Sigmoid colon (tissue), 6 donors: ENCODE measurements at regions not wholly inside any gene's neighbourhood (a gene's known extent, or its start where the extent isn't known, plus 50 kb on each side); places are given as distances from the start of the nearest gene placed in this dataset.
"Not testable (repeated sequence)": the region's sequence is repeated elsewhere in the genome, so short reads cannot be mapped to it uniquely, and the experiment has no call there.

ENCODE experiments used
- DNase-seq: peaks from one replicate; pipeline ENCODE4 v3.0.0-alpha.2; 2019
- H3K27ac ChIP-seq, 4 donors: fragments of 200-600 bp; sonication (generic); one replicate each; pipeline ENCODE4 v1.5.1; 2016 to 2019; ENCODE audit warnings: mild to moderate bottlenecking in 1 of 4
- H3K27me3 ChIP-seq, 3 donors: fragments of 200-600 bp; sonication (generic); one replicate each; pipeline ENCODE4 v1.5.1; 2019; ENCODE audit warnings: mild to moderate bottlenecking in 1 of 3
- H3K36me3 ChIP-seq, 4 donors: fragments of 200-600 bp; sonication (generic); one replicate each; pipeline ENCODE4 v1.5.1; 2016 to 2019
- H3K4me1 ChIP-seq, 4 donors: fragments of 200-600 bp; sonication (generic); one replicate each; pipeline ENCODE4 v1.5.1; 2017 to 2019
- H3K4me3 ChIP-seq, 4 donors: fragments of 200-600 bp; sonication (generic); one replicate each; pipeline ENCODE4 v1.5.1; 2017 to 2019; ENCODE audit warnings: mild to moderate bottlenecking in 2 of 4, moderate library complexity in 1 of 4
- H3K9me3 ChIP-seq, 4 donors: fragments of 200-600 bp in 3 of 4; sonication (generic) in 3 of 4; one replicate each; pipeline versions ENCODE4 v1.5.1 to v1.6.1; 2013 to 2019
- CTCF ChIP-seq, 4 experiments: fragments of 450-650 bp in 3 of 4; fragments of 200-600 bp in 1 of 4; IDR thresholded peaks; one replicate each; pipeline ENCODE4 v1.5.1; 2016 to 2019; ENCODE audit warnings: antibody characterized with exemption in 4 of 4, mild to moderate bottlenecking in 3 of 4, moderate library complexity in 2 of 4
- EP300 ChIP-seq, 4 donors: sonication (generic); formaldehyde crosslinking; IDR thresholded peaks; one replicate each; pipeline ENCODE4 v1.6.1; 2017; ENCODE audit warnings: antibody characterized with exemption in 4 of 4
- POLR2A ChIP-seq, 2 donors: fragments of 450-650 bp; IDR thresholded peaks; one replicate each; pipeline ENCODE4 v1.6.1; 2016; ENCODE audit warnings: antibody characterized with exemption in 2 of 2, mild to moderate bottlenecking in 2 of 2, moderate library complexity in 2 of 2
- POLR2AphosphoS5 ChIP-seq, 4 donors: sonication (generic); formaldehyde crosslinking; IDR thresholded peaks; one replicate each; pipeline ENCODE4 v1.6.1; 2017; ENCODE audit warnings: antibody characterized with exemption in 4 of 4
- WGBS, 2 donors: extraction: QIAGEN DNeasy Blood & Tissue Kit; methylation state at CpG; one replicate each; pipeline ENCODE4 v1.1.7; 2013; 5-methylcytosine and 5-hydroxymethylcytosine counted together
- intact Hi-C: fragments of 100-400 bp; cut with DNase I; formaldehyde crosslinking; loops from one replicate; pipeline ENCODE4 v1.15.1; 2023
- donor health status: healthy with polysubstance abuse.
- donor health status: healthy.

- H3K27me3 ChIP-seq = no peaks in the 10 kb centered on the region
- WGBS, 2 donors = 89 to 90% methylated on average over 6 of the region's 6 CpGs
- TF ChIP-seq EP300 (IDR thresholded peaks at IDR 0.05) (no peak), POLR2AphosphoS5 (IDR thresholded peaks at IDR 0.05) (no peak), POLR2A (IDR thresholded peaks at IDR 0.05) (no peak), CTCF (IDR thresholded peaks at IDR 0.05) (no peak)
- no peaks in the 10 kb centered on the region for H3K9me3 ChIP-seq
- no peak overlapping the region for H3K4me3 ChIP-seq
- intact Hi-C loops = no loop called here
- H3K4me1 ChIP-seq = peaks cover 0 to 9% (median 0%) of the 10 kb centered on the region in 4 donors
- H3K27ac ChIP-seq = no peak overlapping the region
- no peaks in the 10 kb centered on the region for H3K36me3 ChIP-seq
- no peak for DNase-seq
Observed at GRCh38 chr20:53767206-53767930, 173.7 kb upstream of the ZNF217 start.

- Histone ChIP-seq H3K9me3 (no peaks in the 10 kb centered on the region), H3K27ac (no peak overlapping the region), H3K27me3 (no peaks in the 10 kb centered on the region), H3K36me3 (no peaks in the 10 kb centered on the region), H3K4me3 (no peak overlapping the region), H3K4me1 (peaks cover 0 to 9% (median 0%) of the 10 kb centered on the region in 4 donors)
- TF ChIP-seq CTCF (IDR thresholded peaks at IDR 0.05) (no peak), POLR2AphosphoS5 (IDR thresholded peaks at IDR 0.05) (no peak), POLR2A (IDR thresholded peaks at IDR 0.05) (no peak), EP300 (IDR thresholded peaks at IDR 0.05) (no peak)
- intact Hi-C loops = no loop called here
- DNase-seq = no peak
- 14 to 53% methylated on average over 2 of the region's 2 CpGs for WGBS, 2 donors
Observed at GRCh38 chr20:53764415-53764800, 170.8 kb upstream of the ZNF217 start.

- TF ChIP-seq POLR2AphosphoS5 (IDR thresholded peaks at IDR 0.05) = peak in 1 of 4 donors; percentile 8
- no peak for TF ChIP-seq EP300 (IDR thresholded peaks at IDR 0.05)
- Histone ChIP-seq H3K27ac (no peak overlapping the region), H3K36me3 (no peaks in the 10 kb centered on the region), H3K9me3 (no peaks in the 10 kb centered on the region), H3K4me3 (no peak overlapping the region), H3K4me1 (peaks cover 0 to 9% (median 0%) of the 10 kb centered on the region in 4 donors), H3K27me3 (no peaks in the 10 kb centered on the region)
- 11 to 47% methylated on average over 12 of the region's 12 CpGs for WGBS, 2 donors
- intact Hi-C loops = no loop called here
- DNase-seq = no peak
Observed at GRCh38 chr20:53763707-53764414, 170.2 kb upstream of the ZNF217 start.

- H3K9me3 ChIP-seq, H3K27me3 ChIP-seq, H3K4me3 ChIP-seq, H3K36me3 ChIP-seq, H3K4me1 ChIP-seq, intact Hi-C loops, DNase-seq, H3K27ac ChIP-seq: not testable (repeated sequence)
- WGBS, 2 donors = 98% methylated on average over 11 of the region's 11 CpGs
Observed at GRCh38 chr20:53762423-53762798, 168.8 kb upstream of the ZNF217 start.

GRCh38 chr20:53760025-53760441 lies 166.4 kb upstream of the ZNF217 start:
- Histone ChIP-seq H3K36me3 (no peaks in the 10 kb centered on the region), H3K27me3 (no peaks in the 10 kb centered on the region), H3K9me3 (no peaks in the 10 kb centered on the region), H3K27ac (no peak overlapping the region), H3K4me1 (peaks cover 0 to 9% (median 0%) of the 10 kb centered on the region in 4 donors), H3K4me3 (no peak overlapping the region)
- WGBS, 2 donors = 76 to 82% methylated on average over 4 of the region's 4 CpGs
- DNase-seq = no peak
- TF ChIP-seq POLR2A (IDR thresholded peaks at IDR 0.05) (no peak), EP300 (IDR thresholded peaks at IDR 0.05) (no peak), POLR2AphosphoS5 (IDR thresholded peaks at IDR 0.05) (no peak), CTCF (IDR thresholded peaks at IDR 0.05) (no peak)
- intact Hi-C loops = no loop called here
